CD14-positive monocyte (primary cell): ENCODE measurements at regions not wholly inside any gene's neighbourhood (a gene's known extent, or its start where the extent isn't known, plus 50 kb on each side); places are given as distances from the start of the nearest gene placed in this dataset.

ENCODE experiments used
- DNase-seq, 3 donors: peaks; one replicate each; pipeline ENCODE4 v3.0.0-alpha.2; 2011 to 2022
- H2AFZ ChIP-seq: 2 replicates; pipeline ENCODE4 v1.6.0; 2012; ENCODE audit warnings: mild to moderate bottlenecking, low read depth, low read length, inconsistent platforms; ENCODE audit not compliant: insufficient read depth, poor library complexity, severe bottlenecking
- H3K27ac ChIP-seq, 2 donors: 1 replicate in 1 of 2; 2 replicates in 1 of 2; pipeline ENCODE4 v1.5.1; 2012 to 2013; ENCODE audit warnings: low read length in 2 of 2, control low read depth in 1 of 2, inconsistent platforms in 1 of 2, low read depth in 1 of 2, mild to moderate bottlenecking in 1 of 2
- H3K27me3 ChIP-seq, 2 donors: one replicate each; pipeline versions ENCODE4 v1.6.0 to v1.6.1; 2011 to 2013; ENCODE audit warnings: low read length in 2 of 2; ENCODE audit not compliant: control insufficient read depth in 2 of 2, insufficient read depth in 2 of 2
- H3K36me3 ChIP-seq, 2 donors: replicated peaks in 1 of 2; 1 replicate in 1 of 2; 2 replicates in 1 of 2; pipeline versions ENCODE4 v1.5.1 to v1.6.1; 2012 to 2013; ENCODE audit warnings: low read length in 2 of 2, control low read depth in 1 of 2, inconsistent platforms in 1 of 2, mild to moderate bottlenecking in 1 of 2; ENCODE audit not compliant: insufficient read depth in 2 of 2, control insufficient read depth in 1 of 2
- H3K4me1 ChIP-seq, 2 donors: 1 replicate in 1 of 2; 2 replicates in 1 of 2; pipeline versions ENCODE4 v1.5.1 to v1.6.1; 2012 to 2013; ENCODE audit warnings: low read length in 2 of 2, control low read depth in 1 of 2, inconsistent platforms in 1 of 2, mild to moderate bottlenecking in 1 of 2, moderate library complexity in 1 of 2; ENCODE audit not compliant: insufficient read depth in 2 of 2, control insufficient read depth in 1 of 2
- H3K4me2 ChIP-seq: replicated peaks from 2 replicates; pipeline ENCODE3; 2012; ENCODE audit warnings: low read length, moderate library complexity, mild to moderate bottlenecking; ENCODE audit not compliant: poor library complexity, severe bottlenecking; ENCODE audit errors: extremely low read depth
- H3K4me3 ChIP-seq, 3 experiments: fragments of 200-600 bp in 1 of 3; sonication (generic) in 1 of 3; replicated peaks in 1 of 3; 1 replicate in 2 of 3; 2 replicates in 1 of 3; pipeline ENCODE4 v1.5.1; 2011 to 2013; ENCODE audit warnings: low read length in 3 of 3, mild to moderate bottlenecking in 3 of 3, control low read depth in 2 of 3, low read depth in 2 of 3, inconsistent platforms in 1 of 3, moderate library complexity in 1 of 3
- H3K79me2 ChIP-seq: 2 replicates; pipeline ENCODE4 v1.6.0; 2012; ENCODE audit warnings: mild to moderate bottlenecking, control low read depth, inconsistent platforms, low read length, moderate library complexity; ENCODE audit not compliant: insufficient read depth
- H3K9ac ChIP-seq: 2 replicates; pipeline ENCODE4 v1.6.0; 2017; ENCODE audit warnings: low read length, mild to moderate bottlenecking; ENCODE audit not compliant: insufficient read depth, poor library complexity, severe bottlenecking
- H3K9me3 ChIP-seq, 2 donors: replicated peaks in 1 of 2; 1 replicate in 1 of 2; 2 replicates in 1 of 2; pipeline versions ENCODE4 v1.5.1 to v1.6.1; 2012 to 2013; ENCODE audit warnings: low read length in 2 of 2, control low read depth in 1 of 2; ENCODE audit not compliant: control insufficient read depth in 1 of 2, insufficient read depth in 1 of 2
- H4K20me1 ChIP-seq: 2 replicates; pipeline ENCODE4 v1.6.0; 2012; ENCODE audit warnings: mild to moderate bottlenecking, low read length, control low read depth, moderate library complexity; ENCODE audit not compliant: insufficient read depth
- H3K27ac Mint-ChIP-seq, 7 donors: one replicate each; pipeline ENCODE4 v1.8.0; 2020; ENCODE audit warnings: mild to moderate bottlenecking in 7 of 7, mixed read lengths in 7 of 7, moderate library complexity in 6 of 7, inconsistent platforms in 2 of 7
- H3K27me3 Mint-ChIP-seq, 3 donors: one replicate each; pipeline ENCODE4 v1.8.0; 2021 to 2022; ENCODE audit warnings: low read depth in 3 of 3, mild to moderate bottlenecking in 3 of 3, mixed read lengths in 3 of 3, moderate library complexity in 3 of 3, inconsistent platforms in 1 of 3
- H3K36me3 Mint-ChIP-seq, 2 donors: one replicate each; pipeline ENCODE4 v1.8.0; 2020; ENCODE audit warnings: mixed read lengths in 2 of 2, inconsistent platforms in 1 of 2, mild to moderate bottlenecking in 1 of 2
- H3K4me1 Mint-ChIP-seq: one replicate; pipeline ENCODE4 v1.8.0; 2020; ENCODE audit warnings: mild to moderate bottlenecking, mixed read lengths
- H3K4me3 Mint-ChIP-seq, 2 donors: one replicate each; pipeline ENCODE4 v1.8.0; 2020; ENCODE audit warnings: mild to moderate bottlenecking in 2 of 2, mixed read lengths in 2 of 2, moderate library complexity in 1 of 2
- H3K9me3 Mint-ChIP-seq, 7 donors: one replicate each; pipeline ENCODE4 v1.8.0; 2020 to 2022; ENCODE audit warnings: mixed read lengths in 7 of 7, mild to moderate bottlenecking in 6 of 7, moderate library complexity in 6 of 7, inconsistent platforms in 2 of 7
- CTCF ChIP-seq: fragments of 200-600 bp; IDR thresholded peaks from one replicate; pipeline ENCODE4 v1.8.0; 2022; ENCODE audit warnings: antibody characterized with exemption, mild to moderate bottlenecking
- WGBS: methylation state at CpG from one replicate; pipeline ENCODE4 v1.1.5; 2013; ENCODE audit warnings: missing lambda C conversion rate; ENCODE audit not compliant: insufficient coverage; 5-methylcytosine and 5-hydroxymethylcytosine counted together
- intact Hi-C, 2 donors: fragments of 100-400 bp; cut with micrococcal nuclease; formaldehyde crosslinking; loops; one replicate each; pipeline versions ENCODE4 v1.15.0 to v1.15.1; 2023

- intact Hi-C loops = loop anchor here in 1 of 2 donors (5.0 kb wide), 1 partner anchor 121 kb away; no protein-coding TSS in a partner anchor
- H3K27ac ChIP-seq = no peak overlapping the region
- Mint-ChIP-seq H3K9me3 (no peaks in the 10 kb centered on the region), H3K27me3 (peaks cover 10 to 19% (median 12%) of the 10 kb centered on the region in 3 donors), H3K36me3 (no peaks in the 10 kb centered on the region), H3K4me3 (no peak overlapping the region), H3K4me1 (no peaks in the 10 kb centered on the region), H3K27ac (no peak overlapping the region)
- no peak for TF ChIP-seq CTCF
- H3K79me2 ChIP-seq = no peaks in the 10 kb centered on the region
- H3K9ac ChIP-seq = no peak overlapping the region
- no peaks in the 10 kb centered on the region for H3K4me1 ChIP-seq
- H3K9me3 ChIP-seq = no peaks in the 10 kb centered on the region
- H3K27me3 ChIP-seq = no peaks in the 10 kb centered on the region
- 21% methylated on average over 6 of the region's 8 CpGs for WGBS
- H4K20me1 ChIP-seq = no peaks in the 10 kb centered on the region
- no peaks in the 10 kb centered on the region for H3K36me3 ChIP-seq
- no peak overlapping the region for H2AFZ ChIP-seq
- H3K4me3 ChIP-seq = no peak overlapping the region
- no peak for DNase-seq
- no peak overlapping the region for H3K4me2 ChIP-seq
Measured at GRCh38 chr3:10761583-10761982, 54.4 kb upstream of the SLC6A11 start.

GRCh38 chr3:10762116-10762515 is 53.9 kb upstream of the SLC6A11 start:
- DNase-seq = no peak
- Histone ChIP-seq H3K4me1 (no peaks in the 10 kb centered on the region), H2AFZ (no peak overlapping the region), H3K4me3 (no peak overlapping the region), H3K9me3 (no peaks in the 10 kb centered on the region), H3K27ac (no peak overlapping the region), H4K20me1 (no peaks in the 10 kb centered on the region), H3K9ac (no peak overlapping the region), H3K4me2 (no peak overlapping the region), H3K79me2 (no peaks in the 10 kb centered on the region), H3K27me3 (no peaks in the 10 kb centered on the region), H3K36me3 (no peaks in the 10 kb centered on the region)
- H3K9me3 Mint-ChIP-seq = no peaks in the 10 kb centered on the region
- no peaks in the 10 kb centered on the region for H3K36me3 Mint-ChIP-seq
- H3K4me3 Mint-ChIP-seq = no peak overlapping the region
- no peak for TF ChIP-seq CTCF
- peaks cover 9 to 19% (median 12%) of the 10 kb centered on the region in 3 donors for H3K27me3 Mint-ChIP-seq
- H3K27ac Mint-ChIP-seq = no peak overlapping the region
- H3K4me1 Mint-ChIP-seq = no peaks in the 10 kb centered on the region
- WGBS = 63% methylated on average over 4 of the region's 5 CpGs
- intact Hi-C loops = loop anchor here in 1 of 2 donors (5.0 kb wide), 1 partner anchor 120 kb away; no protein-coding TSS in a partner anchor
